ENCODE measurements at regions not wholly inside any gene's neighbourhood (a gene's known extent, or its start where the extent isn't known, plus 50 kb on each side); places are given as distances from the start of the nearest gene placed in this dataset.

DNA sequence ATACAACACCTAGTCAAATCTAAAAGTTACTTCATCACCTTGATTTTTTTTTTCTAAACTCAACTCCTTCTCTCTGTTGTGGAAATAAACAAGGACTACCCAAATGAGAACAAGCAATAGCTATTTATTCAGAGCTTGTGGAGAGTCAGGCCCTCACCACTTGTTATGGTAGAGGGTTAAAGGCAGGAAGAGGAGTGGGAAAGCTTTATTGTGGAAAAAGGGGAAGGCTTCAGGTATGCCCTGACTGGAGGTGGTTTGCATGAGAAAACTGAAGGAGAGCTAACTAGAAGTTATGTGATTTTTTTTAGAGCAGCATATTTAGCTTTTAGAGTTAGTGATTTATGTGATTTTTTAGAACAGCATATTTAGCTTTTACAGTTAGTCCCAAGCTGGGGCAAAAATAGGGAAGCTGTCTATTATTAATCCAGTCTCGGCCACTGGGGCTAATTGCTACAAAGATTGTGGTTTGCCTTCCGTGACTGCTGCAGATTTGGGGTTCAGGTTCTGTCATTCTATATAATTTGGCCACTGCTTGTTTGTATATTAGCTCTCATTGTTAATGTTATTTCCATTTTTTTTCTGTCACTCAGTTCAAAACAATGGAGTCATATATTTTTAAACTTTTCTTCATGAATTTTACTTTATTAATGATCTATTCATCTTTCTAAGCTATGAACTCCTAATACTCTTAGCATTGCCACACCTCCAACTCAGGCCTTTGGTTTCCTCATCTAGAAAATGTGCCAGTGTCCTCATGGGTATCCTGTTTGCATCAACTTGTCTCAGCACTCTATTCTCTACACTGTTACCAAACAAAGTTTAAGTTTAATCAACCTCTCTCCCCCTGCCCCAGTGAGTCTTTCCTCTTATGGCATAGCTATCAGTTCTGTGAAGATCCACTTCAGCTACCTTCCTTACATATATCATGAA is 713.0 kb downstream of the BRINP3 start:
- TF ChIP-seq, protein P1, sequence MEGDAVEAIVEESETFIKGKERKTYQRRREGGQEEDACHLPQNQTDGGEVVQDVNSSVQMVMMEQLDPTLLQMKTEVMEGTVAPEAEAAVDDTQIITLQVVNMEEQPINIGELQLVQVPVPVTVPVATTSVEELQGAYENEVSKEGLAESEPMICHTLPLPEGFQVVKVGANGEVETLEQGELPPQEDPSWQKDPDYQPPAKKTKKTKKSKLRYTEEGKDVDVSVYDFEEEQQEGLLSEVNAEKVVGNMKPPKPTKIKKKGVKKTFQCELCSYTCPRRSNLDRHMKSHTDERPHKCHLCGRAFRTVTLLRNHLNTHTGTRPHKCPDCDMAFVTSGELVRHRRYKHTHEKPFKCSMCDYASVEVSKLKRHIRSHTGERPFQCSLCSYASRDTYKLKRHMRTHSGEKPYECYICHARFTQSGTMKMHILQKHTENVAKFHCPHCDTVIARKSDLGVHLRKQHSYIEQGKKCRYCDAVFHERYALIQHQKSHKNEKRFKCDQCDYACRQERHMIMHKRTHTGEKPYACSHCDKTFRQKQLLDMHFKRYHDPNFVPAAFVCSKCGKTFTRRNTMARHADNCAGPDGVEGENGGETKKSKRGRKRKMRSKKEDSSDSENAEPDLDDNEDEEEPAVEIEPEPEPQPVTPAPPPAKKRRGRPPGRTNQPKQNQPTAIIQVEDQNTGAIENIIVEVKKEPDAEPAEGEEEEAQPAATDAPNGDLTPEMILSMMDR (IDR thresholded peaks at IDR 0.05; ENCODE audit: low read depth, low read length) = no peak
- no peak for DNase-seq (ENCODE audit: extremely low read depth, low read depth)

DNA sequence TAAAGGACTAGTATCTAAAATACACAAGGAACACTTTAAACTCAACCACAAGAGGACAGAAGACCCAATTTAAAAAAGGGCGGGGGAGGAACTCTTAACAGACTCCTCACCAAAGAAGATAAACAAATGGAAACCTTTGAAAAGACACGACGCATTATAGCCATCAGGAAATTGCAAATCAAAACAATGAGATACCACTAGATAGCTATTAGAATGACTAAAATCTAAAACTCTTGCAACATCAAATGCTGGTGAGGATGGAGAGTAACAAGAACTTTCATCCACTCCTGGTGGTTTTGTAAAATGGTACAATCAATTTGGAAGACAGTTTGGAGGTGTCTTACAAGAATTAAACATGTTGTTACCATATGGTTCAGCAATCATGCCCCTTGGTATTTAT is 708.2 kb downstream of the BRINP3 start:
- DNase-seq (ENCODE audit: extremely low read depth, low read depth) = no peak
- TF ChIP-seq, protein P1 (IDR thresholded peaks at IDR 0.05; ENCODE audit: low read depth, low read length) = no peak

DNA sequence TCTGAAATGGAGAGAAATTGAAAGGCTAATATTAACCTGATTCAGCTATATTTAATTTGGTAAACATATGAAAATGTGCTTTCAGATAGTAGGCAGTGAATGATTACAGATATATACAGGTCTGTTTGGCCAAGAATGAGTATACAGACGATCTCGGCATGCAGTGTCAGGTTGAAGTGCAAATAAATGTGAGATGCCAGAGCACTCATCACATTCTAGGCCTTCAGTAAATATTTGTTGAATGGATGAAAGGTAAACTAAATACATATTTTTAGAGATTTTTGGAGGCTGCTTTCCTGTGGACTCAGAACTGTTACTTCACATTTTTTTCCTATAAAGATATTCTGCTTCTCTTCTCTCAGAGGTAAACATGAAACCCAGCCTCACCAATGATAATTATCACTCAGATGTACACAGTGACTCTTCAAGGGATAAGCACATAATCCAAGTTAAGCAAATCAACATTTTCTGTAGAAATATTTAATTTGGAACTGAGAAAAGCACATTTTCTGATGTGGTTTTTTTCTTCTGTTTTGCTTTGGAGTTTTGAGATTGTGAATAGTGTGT is 702.9 kb downstream of the BRINP3 start:
- TF ChIP-seq, protein P1 (IDR thresholded peaks at IDR 0.05; ENCODE audit: low read depth, low read length) = no peak
- no peak for DNase-seq (ENCODE audit: extremely low read depth, low read depth)

DNA sequence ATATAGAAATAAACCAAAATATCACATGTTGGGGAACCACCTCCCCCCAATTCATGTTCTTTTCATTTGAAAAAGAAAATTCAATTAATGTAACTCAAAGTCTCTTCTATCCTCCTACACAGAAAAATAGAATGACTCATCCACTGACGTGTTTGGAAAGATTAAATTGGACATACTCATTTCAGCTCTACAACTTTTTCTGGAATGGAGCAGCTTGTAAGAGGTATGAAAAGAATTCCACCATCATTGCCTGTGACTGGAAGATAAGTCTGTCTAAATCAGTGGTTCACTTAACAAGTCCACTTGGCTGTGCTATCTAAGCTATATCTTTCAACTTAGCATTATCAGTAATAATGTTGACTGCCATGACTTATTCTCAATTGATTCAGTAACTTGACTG is 702.3 kb downstream of the BRINP3 start:
- no peak for DNase-seq (ENCODE audit: extremely low read depth, low read depth)
- TF ChIP-seq, protein P1 (IDR thresholded peaks at IDR 0.05; ENCODE audit: low read depth, low read length) = no peak

DNA sequence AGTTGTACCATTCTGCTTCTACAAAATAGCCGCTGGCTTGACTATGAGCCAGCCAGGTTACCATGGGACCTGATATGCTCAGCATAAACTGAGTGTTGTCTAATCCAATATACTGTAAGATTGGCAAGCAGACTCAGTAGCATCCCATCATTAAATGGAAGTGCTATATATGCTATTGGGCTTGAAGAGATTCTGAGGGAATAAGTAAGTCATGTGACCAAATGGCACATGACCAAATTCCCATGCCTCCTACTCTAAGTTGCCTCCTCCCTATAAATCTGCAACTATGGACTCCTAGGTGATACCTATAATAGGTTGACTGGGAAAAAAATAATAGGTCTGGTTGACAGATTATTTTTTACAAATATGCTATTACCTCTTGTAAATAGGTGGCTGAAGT is 698.6 kb downstream of the BRINP3 start:
- TF ChIP-seq, protein P1 (IDR thresholded peaks at IDR 0.05; ENCODE audit: low read depth, low read length) = no peak
- no peak for DNase-seq (ENCODE audit: extremely low read depth, low read depth)

DNA sequence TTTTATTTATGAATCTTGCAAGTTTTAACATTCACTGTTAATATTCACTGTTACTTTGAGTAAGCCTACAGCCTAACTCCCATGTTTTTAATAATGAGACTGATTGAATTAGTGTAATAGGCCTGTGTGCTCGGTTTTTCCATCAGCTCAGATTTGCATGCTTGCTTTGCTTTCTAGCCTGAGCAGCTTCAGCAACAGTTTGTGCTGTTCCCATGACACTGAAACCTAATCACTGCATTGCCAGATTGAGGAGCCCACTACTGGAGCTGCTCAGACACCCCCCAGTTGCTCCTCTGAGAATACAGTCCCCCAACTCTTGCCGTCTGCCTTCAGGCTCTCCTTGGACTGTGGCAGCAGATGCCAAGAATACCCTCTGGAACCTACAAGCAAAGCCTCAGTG is 695.4 kb downstream of the BRINP3 start:
- no peak for DNase-seq (ENCODE audit: extremely low read depth, low read depth)
- TF ChIP-seq, protein P1 (IDR thresholded peaks at IDR 0.05; ENCODE audit: low read depth, low read length) = no peak

DNA sequence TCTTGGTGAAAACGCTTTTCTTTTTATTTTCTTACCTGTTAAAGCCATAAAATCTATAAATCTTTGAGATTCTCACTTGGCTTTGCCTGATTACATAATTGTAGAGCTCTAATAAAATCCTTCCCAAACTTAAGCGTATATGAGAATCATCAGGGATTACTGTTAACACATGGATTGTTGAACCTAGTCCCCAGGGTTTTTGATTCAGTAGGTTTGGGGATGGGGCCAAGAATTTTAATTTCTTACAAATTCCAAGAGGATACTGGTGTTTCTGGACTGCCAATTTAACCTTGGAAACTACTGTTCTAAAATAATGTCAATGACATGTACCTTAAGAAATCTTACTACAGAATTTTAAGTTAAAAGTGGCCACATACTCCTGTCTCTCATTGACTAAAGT is 694.2 kb downstream of the BRINP3 start:
- DNase-seq (ENCODE audit: extremely low read depth, low read depth) = no peak
- TF ChIP-seq, protein P1 (IDR thresholded peaks at IDR 0.05; ENCODE audit: low read depth, low read length) = no peak
